HEK293 (cell line): ENCODE measurements at regions not wholly inside any gene's neighbourhood (a gene's known extent, or its start where the extent isn't known, plus 50 kb on each side); places are given as distances from the start of the nearest gene placed in this dataset.

Experiments used
- CTCF ChIA-PET: fragments of 350-600 bp; formaldehyde crosslinking; extraction: SDS; loops from one replicate; lab custom pipeline; 2021; ENCODE audit warnings: antibody characterized with exemption; lab: Yijun Ruan, JAX
- POLR2A ChIA-PET: fragments of 300-600 bp; formaldehyde crosslinking; extraction: SDS; loops from one replicate; lab custom pipeline; 2020; ENCODE audit warnings: antibody characterized with exemption, inconsistent platforms; lab: Yijun Ruan, JAX
- H3K27ac ChIP-seq: fragments of 200-500 bp; sonication (Bioruptor generic); 2 replicates; pipeline ENCODE4 v1.5.1; 2014; ENCODE audit warnings: low read depth, low read length, control low read depth, inconsistent platforms; ENCODE audit errors: extremely low read depth
- H3K36me3 ChIP-seq, 2 experiments: fragments of 200-500 bp in 1 of 2; sonication (Bioruptor generic) in 1 of 2; 1 replicate in 1 of 2; 2 replicates in 1 of 2; pipeline ENCODE4 v1.5.1; 2014 to 2017; ENCODE audit warnings: inconsistent platforms in 2 of 2, low read length in 2 of 2; ENCODE audit not compliant: control insufficient read depth in 2 of 2, insufficient read depth in 1 of 2
- H3K4me1 ChIP-seq: fragments of 200-500 bp; sonication (Bioruptor generic); 2 replicates; pipeline ENCODE4 v1.5.1; 2014; ENCODE audit warnings: mild to moderate bottlenecking, low read length, inconsistent platforms; ENCODE audit not compliant: control insufficient read depth, insufficient read depth
- H3K4me3 ChIP-seq: 2 replicates; pipeline ENCODE4 v1.5.1; 2011; ENCODE audit warnings: low read depth, mild to moderate bottlenecking, control low read depth, low read length, moderate library complexity
- H3K9me3 ChIP-seq: fragments of 200-500 bp; sonication (Bioruptor generic); 2 replicates; pipeline ENCODE4 v1.5.1; 2014; ENCODE audit warnings: low read depth, low read length, inconsistent platforms; ENCODE audit not compliant: control insufficient read depth, insufficient read depth
- BCL6B ChIP-seq: fragments of 450-650 bp; formaldehyde crosslinking; IDR thresholded peaks from 2 replicates; pipeline ENCODE4 v1.5.1; 2017; ENCODE audit warnings: missing biosample characterization, missing genetic modification characterization
- CTCF ChIP-seq: fragments of 450-650 bp; formaldehyde crosslinking; IDR thresholded peaks from 2 replicates; pipeline ENCODE4 v1.5.1; 2016; ENCODE audit warnings: missing biosample characterization, missing genetic modification characterization
- IKZF3 ChIP-seq: fragments of 450-650 bp; IDR thresholded peaks from 2 replicates; pipeline ENCODE4 v1.5.0; 2018; ENCODE audit warnings: missing biosample characterization, mild to moderate bottlenecking, missing genetic modification characterization, moderate library complexity
- MYNN ChIP-seq: fragments of 450-650 bp; formaldehyde crosslinking; IDR thresholded peaks from 2 replicates; pipeline ENCODE4 v1.5.1; 2016; ENCODE audit warnings: missing biosample characterization, missing genetic modification characterization, borderline replicate concordance
- REPIN1 ChIP-seq: fragments of 450-650 bp; formaldehyde crosslinking; IDR thresholded peaks from 2 replicates; pipeline ENCODE4 v1.5.1; 2017; ENCODE audit warnings: missing biosample characterization, missing genetic modification characterization, low read depth
- SCRT2 ChIP-seq: fragments of 450-650 bp; formaldehyde crosslinking; IDR thresholded peaks from 2 replicates; pipeline ENCODE4 v1.5.1; 2016; ENCODE audit warnings: missing biosample characterization, missing genetic modification characterization
- ZBTB1 ChIP-seq: fragments of 450-650 bp; formaldehyde crosslinking; IDR thresholded peaks from 2 replicates; pipeline ENCODE4 v1.5.1; 2016; ENCODE audit warnings: missing biosample characterization, missing genetic modification characterization
- ZBTB48 ChIP-seq: fragments of 450-650 bp; formaldehyde crosslinking; IDR thresholded peaks from 2 replicates; pipeline ENCODE4 v1.5.1; 2016; ENCODE audit warnings: missing biosample characterization, missing genetic modification characterization
- ZEB2 ChIP-seq: fragments of 450-650 bp; formaldehyde crosslinking; IDR thresholded peaks from 2 replicates; pipeline ENCODE4 v1.5.1; 2016; ENCODE audit warnings: missing biosample characterization, missing genetic modification characterization
- ZNF114 ChIP-seq: fragments of 450-650 bp; formaldehyde crosslinking; IDR thresholded peaks from 2 replicates; pipeline ENCODE4 v1.5.0; 2017; ENCODE audit warnings: missing biosample characterization, missing genetic modification characterization
- ZNF138 ChIP-seq: fragments of 450-650 bp; formaldehyde crosslinking; IDR thresholded peaks from 2 replicates; pipeline ENCODE4 v1.5.1; 2016; ENCODE audit warnings: missing biosample characterization, missing genetic modification characterization, borderline replicate concordance
- ZNF148 ChIP-seq: fragments of 450-650 bp; formaldehyde crosslinking; IDR thresholded peaks from 2 replicates; pipeline ENCODE4 v1.5.0; 2017; ENCODE audit warnings: missing biosample characterization, missing genetic modification characterization, borderline replicate concordance
- ZNF169 ChIP-seq: fragments of 450-650 bp; formaldehyde crosslinking; IDR thresholded peaks from 2 replicates; pipeline ENCODE4 v1.5.1; 2016; ENCODE audit warnings: missing biosample characterization, missing genetic modification characterization
- ZNF19 ChIP-seq: fragments of 450-650 bp; formaldehyde crosslinking; IDR thresholded peaks from 2 replicates; pipeline ENCODE4; 2016; ENCODE audit warnings: missing biosample characterization, missing genetic modification characterization, low read depth
- ZNF214 ChIP-seq: fragments of 450-650 bp; formaldehyde crosslinking; IDR thresholded peaks from 2 replicates; pipeline ENCODE4 v1.5.1; 2017; ENCODE audit warnings: missing biosample characterization, mild to moderate bottlenecking, missing genetic modification characterization, borderline replicate concordance
- ZNF776 ChIP-seq: fragments of 450-650 bp; formaldehyde crosslinking; IDR thresholded peaks from 2 replicates; pipeline ENCODE4 v1.5.0; 2017; ENCODE audit warnings: missing biosample characterization, missing genetic modification characterization, borderline replicate concordance
- TF ChIP-seq, protein P1 (sequence below): fragments of 450-650 bp; formaldehyde crosslinking; IDR thresholded peaks from 2 replicates; pipeline ENCODE4 v1.5.1; 2016; ENCODE audit warnings: missing biosample characterization, missing genetic modification characterization
- TF ChIP-seq, protein P2 (sequence below): fragments of 450-650 bp; formaldehyde crosslinking; IDR thresholded peaks from 2 replicates; pipeline ENCODE4; 2016; ENCODE audit warnings: missing biosample characterization, missing genetic modification characterization

DNA sequence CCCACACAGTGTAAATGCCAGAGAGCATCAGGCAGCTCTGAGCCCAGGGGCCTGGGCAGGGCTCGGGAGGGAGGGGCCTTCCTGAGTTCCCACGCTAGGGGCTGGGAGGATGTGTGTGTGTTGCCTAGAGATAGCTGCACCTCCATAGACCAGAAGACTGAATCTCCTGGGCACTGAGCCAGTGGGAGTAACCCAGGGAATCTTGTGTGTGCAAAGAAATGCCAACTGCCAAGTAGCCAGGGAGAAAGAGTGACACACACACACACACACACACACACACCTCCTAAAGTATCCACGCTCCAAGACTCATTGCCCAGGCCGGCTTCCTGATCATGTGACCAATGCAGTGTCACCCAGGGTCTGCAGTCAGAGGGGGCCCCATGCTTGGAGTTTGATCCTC, 166.2 kb upstream of the RPL38 start (continued):
- TF ChIP-seq ZNF114 (tag by site-specific recombination): no peak
- no peak for TF ChIP-seq IKZF3 (tag by site-specific recombination)
- no peak for TF ChIP-seq BCL6B (tag by site-specific recombination)
- TF ChIP-seq ZNF169 (tag by site-specific recombination): no peak
- TF ChIP-seq MYNN (tag by site-specific recombination): no peak
- TF ChIP-seq SCRT2: no peak
- no peak for TF ChIP-seq ZBTB1
- no peak for TF ChIP-seq ZNF776 (tag by site-specific recombination)
- peak; percentile 77; the same call in 1 of the 2 replicates for TF ChIP-seq ZBTB48
- no peak for TF ChIP-seq ZEB2 (tag by site-specific recombination)
- no peak for TF ChIP-seq ZNF19 (tag by site-specific recombination)
- no peak for TF ChIP-seq ZNF138
- no peak for TF ChIP-seq ZNF148 (tag by site-specific recombination)

DNA sequence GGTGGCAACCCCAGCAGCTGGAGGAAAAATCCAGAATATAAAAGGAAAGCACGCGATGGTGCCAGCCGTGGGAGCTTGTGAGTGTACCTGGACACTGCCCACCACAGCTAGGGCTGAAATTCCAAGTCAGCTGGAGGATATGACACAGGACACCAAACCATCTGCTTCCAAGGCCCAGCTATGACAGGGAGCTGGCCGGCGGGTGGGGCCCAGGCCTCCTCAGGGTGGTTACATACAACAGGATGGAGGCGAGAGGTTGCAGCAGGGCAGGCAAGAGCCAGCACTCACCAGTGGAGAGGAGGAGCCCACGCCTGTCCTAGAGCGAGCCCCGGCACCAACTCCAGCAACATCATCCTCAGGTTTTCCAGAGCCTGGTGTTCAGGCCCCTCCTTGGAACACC, 163.2 kb upstream of the RPL38 start:
- Histone ChIP-seq H3K4me1 (no peaks in the 10 kb centered on the region), H3K4me3 (no peak overlapping the region), H3K36me3 (no peaks in the 10 kb centered on the region), H3K9me3 (no peaks in the 10 kb centered on the region), H3K27ac (no peak overlapping the region)
- TF ChIP-seq CTCF (tag by site-specific recombination): no peak
- ChIA-PET CTCF (no interaction called here), POLR2A (no interaction called here)

DNA sequence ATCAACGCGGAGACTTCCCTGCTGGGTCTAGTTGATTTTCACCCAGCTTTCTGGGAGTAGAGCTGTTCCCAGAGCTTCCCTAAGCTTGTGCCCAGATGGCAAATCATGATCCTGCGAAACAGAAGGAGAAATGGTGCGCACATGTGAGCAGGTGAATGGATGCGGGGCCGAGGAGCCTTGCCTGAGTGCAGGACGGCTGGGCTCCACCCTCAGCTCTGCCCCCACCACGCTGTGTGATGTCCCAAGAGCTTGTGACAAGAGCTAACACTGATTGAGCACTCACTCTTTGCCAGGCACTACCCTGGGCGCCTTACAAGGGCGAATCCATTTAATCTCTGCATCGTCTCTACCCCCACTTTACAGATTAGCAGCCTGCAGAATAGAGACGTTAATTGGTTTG, 162.7 kb upstream of the RPL38 start:
- Histone ChIP-seq H3K27ac (no peak overlapping the region), H3K4me1 (no peaks in the 10 kb centered on the region), H3K9me3 (no peaks in the 10 kb centered on the region), H3K36me3 (no peaks in the 10 kb centered on the region), H3K4me3 (no peak overlapping the region)
- ChIA-PET CTCF (no interaction called here), POLR2A (no interaction called here)
- TF ChIP-seq ZNF214 (tag by site-specific recombination): no peak
- TF ChIP-seq REPIN1 (tag by site-specific recombination): no peak
- no peak for TF ChIP-seq BCL6B (tag by site-specific recombination)
- TF ChIP-seq, protein P1, sequence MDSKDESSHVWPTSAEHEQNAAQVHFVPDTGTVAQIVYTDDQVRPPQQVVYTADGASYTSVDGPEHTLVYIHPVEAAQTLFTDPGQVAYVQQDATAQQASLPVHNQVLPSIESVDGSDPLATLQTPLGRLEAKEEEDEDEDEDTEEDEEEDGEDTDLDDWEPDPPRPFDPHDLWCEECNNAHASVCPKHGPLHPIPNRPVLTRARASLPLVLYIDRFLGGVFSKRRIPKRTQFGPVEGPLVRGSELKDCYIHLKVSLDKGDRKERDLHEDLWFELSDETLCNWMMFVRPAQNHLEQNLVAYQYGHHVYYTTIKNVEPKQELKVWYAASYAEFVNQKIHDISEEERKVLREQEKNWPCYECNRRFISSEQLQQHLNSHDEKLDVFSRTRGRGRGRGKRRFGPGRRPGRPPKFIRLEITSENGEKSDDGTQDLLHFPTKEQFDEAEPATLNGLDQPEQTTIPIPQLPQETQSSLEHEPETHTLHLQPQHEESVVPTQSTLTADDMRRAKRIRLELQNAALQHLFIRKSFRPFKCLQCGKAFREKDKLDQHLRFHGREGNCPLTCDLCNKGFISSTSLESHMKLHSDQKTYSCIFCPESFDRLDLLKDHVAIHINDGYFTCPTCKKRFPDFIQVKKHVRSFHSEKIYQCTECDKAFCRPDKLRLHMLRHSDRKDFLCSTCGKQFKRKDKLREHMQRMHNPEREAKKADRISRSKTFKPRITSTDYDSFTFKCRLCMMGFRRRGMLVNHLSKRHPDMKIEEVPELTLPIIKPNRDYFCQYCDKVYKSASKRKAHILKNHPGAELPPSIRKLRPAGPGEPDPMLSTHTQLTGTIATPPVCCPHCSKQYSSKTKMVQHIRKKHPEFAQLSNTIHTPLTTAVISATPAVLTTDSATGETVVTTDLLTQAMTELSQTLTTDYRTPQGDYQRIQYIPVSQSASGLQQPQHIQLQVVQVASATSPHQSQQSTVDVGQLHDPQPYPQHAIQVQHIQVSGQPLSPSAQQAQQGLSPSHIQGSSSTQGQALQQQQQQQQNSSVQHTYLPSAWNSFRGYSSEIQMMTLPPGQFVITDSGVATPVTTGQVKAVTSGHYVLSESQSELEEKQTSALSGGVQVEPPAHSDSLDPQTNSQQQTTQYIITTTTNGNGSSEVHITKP (tag by site-specific recombination): no peak
- TF ChIP-seq, protein P2, sequence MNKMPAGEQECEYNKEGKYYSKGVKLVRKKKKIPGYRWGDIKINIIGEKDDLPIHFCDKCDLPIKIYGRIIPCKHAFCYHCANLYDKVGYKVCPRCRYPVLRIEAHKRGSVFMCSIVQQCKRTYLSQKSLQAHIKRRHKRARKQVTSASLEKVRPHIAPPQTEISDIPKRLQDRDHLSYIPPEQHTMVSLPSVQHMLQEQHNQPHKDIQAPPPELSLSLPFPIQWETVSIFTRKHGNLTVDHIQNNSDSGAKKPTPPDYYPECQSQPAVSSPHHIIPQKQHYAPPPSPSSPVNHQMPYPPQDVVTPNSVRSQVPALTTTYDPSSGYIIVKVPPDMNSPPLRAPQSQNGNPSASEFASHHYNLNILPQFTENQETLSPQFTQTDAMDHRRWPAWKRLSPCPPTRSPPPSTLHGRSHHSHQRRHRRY: no peak
